Activated T-cell treated with anti-CD3 and anti-CD28 coated beads, Interleukin-2, amount 50 U/mL, for 72 hours (primary cell): ENCODE measurements at regions not wholly inside any gene's neighbourhood (a gene's known extent, or its start where the extent isn't known, plus 50 kb on each side); places are given as distances from the start of the nearest gene placed in this dataset.

Source experiments
- ATAC-seq, 2 donors: fragments of 150-1000 bp; cut with Tn5 transposase; replicated peaks in 1 of 2; 2 replicates each; pipeline ENCODE4 v1.10.0; 2021; ENCODE audit warnings: moderate library complexity in 2 of 2, mild to moderate bottlenecking in 1 of 2
- DNase-seq, 2 donors: peaks; one replicate each; pipeline ENCODE4 v3.0.0; 2021 to 2022; ENCODE audit warnings: mixed read lengths in 1 of 2
- H3K27ac Mint-ChIP-seq: one replicate; pipeline ENCODE4 v1.8.0; 2022; ENCODE audit warnings: mild to moderate bottlenecking, moderate library complexity, mixed read lengths
- H3K27me3 Mint-ChIP-seq: one replicate; pipeline ENCODE4 v1.8.0; 2022; ENCODE audit warnings: low read depth, mixed read lengths
- H3K36me3 Mint-ChIP-seq, 2 donors: one replicate each; pipeline ENCODE4 v1.8.0; 2022; ENCODE audit warnings: mixed read lengths in 2 of 2, mild to moderate bottlenecking in 1 of 2; ENCODE audit not compliant: insufficient read depth in 2 of 2
- H3K4me1 Mint-ChIP-seq: one replicate; pipeline ENCODE4 v1.8.0; 2022; ENCODE audit warnings: low read depth, mixed read lengths
- H3K4me3 Mint-ChIP-seq, 2 donors: one replicate each; pipeline ENCODE4 v1.8.0; 2022; ENCODE audit warnings: mild to moderate bottlenecking in 2 of 2, mixed read lengths in 2 of 2, moderate library complexity in 2 of 2
- H3K9me3 Mint-ChIP-seq, 2 donors: one replicate each; pipeline ENCODE4 v1.8.0; 2022; ENCODE audit warnings: mixed read lengths in 2 of 2

DNA sequence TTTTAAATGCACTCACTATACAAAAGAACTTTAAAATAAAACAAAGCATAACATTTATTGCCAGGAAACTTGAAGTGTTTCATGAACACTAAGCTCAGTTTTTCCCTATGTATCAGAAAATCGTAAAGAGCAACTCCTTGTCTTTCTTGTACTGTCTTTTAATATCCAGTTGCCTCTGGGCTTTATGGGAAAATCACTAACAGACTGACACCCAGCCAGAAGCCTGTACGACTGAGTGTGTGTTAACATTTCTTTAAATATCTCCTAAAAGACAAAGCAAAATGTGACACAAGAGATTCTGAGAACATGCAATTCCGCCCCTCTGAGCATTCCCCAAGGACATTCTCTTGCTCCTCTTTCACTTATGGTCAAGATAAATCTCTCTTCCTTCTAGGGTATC is 347.5 kb upstream of the DPYD start:
- ATAC-seq (no peak), DNase-seq (no peak)
- no peaks in the 10 kb centered on the region for H3K9me3 Mint-ChIP-seq
- H3K27me3 Mint-ChIP-seq, result no peaks in the 10 kb centered on the region
- no peak overlapping the region for H3K4me3 Mint-ChIP-seq
- H3K27ac Mint-ChIP-seq, result no peak overlapping the region
- no peaks in the 10 kb centered on the region for H3K4me1 Mint-ChIP-seq
- H3K36me3 Mint-ChIP-seq, result no peaks in the 10 kb centered on the region

DNA sequence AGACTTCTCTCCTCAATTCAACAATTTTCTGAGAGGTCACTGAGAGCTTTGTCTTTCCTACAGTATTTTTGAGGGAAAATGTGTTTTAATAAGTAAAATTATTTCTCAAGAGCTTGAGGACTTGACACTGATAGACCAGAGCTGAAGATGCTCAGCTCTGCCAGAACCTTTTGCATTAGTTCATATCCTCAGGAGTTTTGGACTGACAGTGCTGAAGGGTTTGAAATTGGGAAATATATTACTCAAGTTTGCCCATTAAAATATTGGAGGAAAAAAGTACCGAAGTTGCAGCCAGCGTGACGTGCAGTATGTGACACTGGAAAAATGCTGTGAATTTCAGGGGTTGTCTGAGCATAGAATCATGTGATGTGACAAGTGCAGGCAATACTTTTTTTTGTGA is 346.6 kb upstream of the DPYD start:
- Mint-ChIP-seq H3K27ac (no peak overlapping the region), H3K4me1 (no peaks in the 10 kb centered on the region), H3K9me3 (no peaks in the 10 kb centered on the region), H3K36me3 (no peaks in the 10 kb centered on the region), H3K27me3 (no peaks in the 10 kb centered on the region), H3K4me3 (no peak overlapping the region)
- no peak for DNase-seq
- no peak for ATAC-seq

DNA sequence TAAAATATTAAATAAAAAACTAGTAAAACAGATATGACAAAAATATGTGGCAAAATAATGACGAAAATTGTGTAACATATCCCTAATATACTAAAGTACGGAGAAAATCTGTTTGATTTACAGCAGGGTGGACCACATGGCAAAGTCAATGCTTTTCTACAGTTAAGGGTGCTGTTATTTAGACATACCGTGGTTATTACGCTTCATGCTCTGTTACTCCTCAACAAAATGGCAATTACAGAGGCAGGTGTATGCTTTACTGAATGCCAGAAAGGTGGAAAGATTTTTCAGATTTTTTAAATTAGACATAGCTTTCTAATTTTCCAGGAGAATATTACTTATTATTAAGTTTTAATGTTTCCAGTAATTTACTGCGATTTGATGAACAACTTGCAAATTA is 343.9 kb upstream of the DPYD start:
- no peaks in the 10 kb centered on the region for H3K36me3 Mint-ChIP-seq
- no peaks in the 10 kb centered on the region for H3K4me1 Mint-ChIP-seq
- no peak overlapping the region for H3K4me3 Mint-ChIP-seq
- no peaks in the 10 kb centered on the region for H3K9me3 Mint-ChIP-seq
- no peak overlapping the region for H3K27ac Mint-ChIP-seq
- ATAC-seq, result no peak
- no peaks in the 10 kb centered on the region for H3K27me3 Mint-ChIP-seq
- no peak for DNase-seq

DNA sequence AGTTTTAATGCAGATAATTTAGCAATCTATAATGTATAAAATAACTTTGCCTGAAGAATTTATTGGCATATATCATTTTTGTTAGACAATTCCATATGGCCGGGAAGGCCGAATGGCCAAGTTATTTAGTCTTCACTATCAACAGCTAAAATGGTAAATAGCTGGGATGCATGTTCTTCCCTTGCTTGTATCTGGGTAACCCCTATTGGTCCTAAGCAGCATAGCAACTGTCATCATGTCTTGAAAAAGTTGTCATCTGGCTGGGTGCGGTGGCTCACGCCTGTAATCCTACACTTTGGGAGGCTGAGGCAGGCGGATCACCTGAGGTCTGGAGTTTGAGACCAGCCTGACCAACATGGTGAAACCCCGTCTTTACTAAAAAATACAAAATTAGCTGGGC is 340.0 kb upstream of the DPYD start:
- DNase-seq (no peak), ATAC-seq (no peak)
- no peak overlapping the region for H3K4me3 Mint-ChIP-seq
- H3K27ac Mint-ChIP-seq, result no peak overlapping the region
- no peaks in the 10 kb centered on the region for H3K4me1 Mint-ChIP-seq
- H3K36me3 Mint-ChIP-seq, result no peaks in the 10 kb centered on the region
- H3K27me3 Mint-ChIP-seq, result no peaks in the 10 kb centered on the region
- peaks cover 0 to 3% of the 10 kb centered on the region in 2 donors for H3K9me3 Mint-ChIP-seq

DNA sequence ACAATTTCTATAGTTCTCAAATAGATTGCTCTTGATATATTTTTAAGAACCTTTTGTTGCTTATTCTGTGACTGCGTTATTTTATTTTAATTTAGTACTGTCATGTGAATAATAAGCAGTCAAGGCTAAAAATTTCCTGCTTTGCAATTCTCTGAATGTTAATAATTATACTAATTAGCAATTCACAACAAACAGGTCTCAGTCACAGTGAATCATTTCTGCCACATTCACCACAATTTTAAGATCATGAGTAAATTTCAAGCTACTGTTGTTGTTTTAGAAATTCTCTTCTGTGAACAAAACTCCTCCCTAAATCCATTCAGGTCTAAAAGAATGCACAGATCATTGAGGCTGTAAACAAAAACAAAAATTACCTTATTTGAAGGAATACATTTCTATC is 339.6 kb upstream of the DPYD start:
- no peak overlapping the region for H3K4me3 Mint-ChIP-seq
- no peak overlapping the region for H3K27ac Mint-ChIP-seq
- no peaks in the 10 kb centered on the region for H3K4me1 Mint-ChIP-seq

DNA sequence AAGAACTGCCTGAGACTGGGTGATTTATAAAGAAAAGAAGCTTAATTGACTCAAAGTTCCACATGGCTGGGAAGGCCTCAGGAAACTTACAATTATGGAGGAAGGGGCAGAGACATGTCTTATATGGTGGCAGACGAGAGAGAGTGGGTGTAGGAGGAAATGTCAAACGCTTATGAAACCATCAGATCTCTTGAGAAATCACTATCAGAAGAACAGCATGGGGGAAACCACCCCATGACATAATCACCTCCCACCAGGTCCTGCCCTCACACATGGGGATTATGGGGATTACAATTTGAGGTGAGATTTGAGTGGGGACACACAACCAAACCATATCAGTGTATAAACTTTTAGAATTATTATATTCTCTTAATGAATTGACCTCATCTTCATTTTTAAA is 335.9 kb upstream of the DPYD start:
- Mint-ChIP-seq H3K4me1 (no peaks in the 10 kb centered on the region), H3K4me3 (no peak overlapping the region), H3K27me3 (no peaks in the 10 kb centered on the region), H3K9me3 (peaks cover 0 to 3% of the 10 kb centered on the region in 2 donors), H3K27ac (no peak overlapping the region), H3K36me3 (no peaks in the 10 kb centered on the region)
- no peak for DNase-seq
- no peak for ATAC-seq

More for the DNA sequence above, 339.6 kb upstream of the DPYD start:
- H3K27me3 Mint-ChIP-seq, result no peaks in the 10 kb centered on the region
- H3K36me3 Mint-ChIP-seq, result no peaks in the 10 kb centered on the region
- no peak for ATAC-seq
- H3K9me3 Mint-ChIP-seq, result peaks cover 0 to 3% of the 10 kb centered on the region in 2 donors
- DNase-seq, result no peak

DNA sequence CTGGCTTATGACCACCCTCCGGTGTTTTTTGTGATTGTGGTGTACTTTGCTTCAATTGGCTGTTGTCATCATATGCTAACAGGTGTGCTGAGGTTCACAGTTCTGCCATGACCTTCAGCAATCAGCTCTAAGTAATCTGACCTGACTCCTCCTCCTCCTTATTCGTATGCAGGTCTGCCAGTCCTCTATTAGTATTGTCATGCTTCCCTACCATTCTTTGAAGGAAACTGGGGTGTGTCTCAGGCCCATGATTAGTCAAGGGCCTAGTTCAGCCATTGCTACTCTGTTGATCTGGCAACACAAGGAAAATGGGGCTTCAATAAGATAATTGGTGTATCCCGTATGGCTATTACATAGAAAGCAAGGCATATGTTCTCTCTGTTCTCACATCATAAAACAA is 332.3 kb upstream of the DPYD start:
- Mint-ChIP-seq H3K36me3 (no peaks in the 10 kb centered on the region), H3K9me3 (peaks cover 0 to 4% of the 10 kb centered on the region in 2 donors), H3K27ac (no peak overlapping the region), H3K4me1 (no peaks in the 10 kb centered on the region), H3K27me3 (no peaks in the 10 kb centered on the region), H3K4me3 (no peak overlapping the region)
- no peak for ATAC-seq
- DNase-seq, result no peak

DNA sequence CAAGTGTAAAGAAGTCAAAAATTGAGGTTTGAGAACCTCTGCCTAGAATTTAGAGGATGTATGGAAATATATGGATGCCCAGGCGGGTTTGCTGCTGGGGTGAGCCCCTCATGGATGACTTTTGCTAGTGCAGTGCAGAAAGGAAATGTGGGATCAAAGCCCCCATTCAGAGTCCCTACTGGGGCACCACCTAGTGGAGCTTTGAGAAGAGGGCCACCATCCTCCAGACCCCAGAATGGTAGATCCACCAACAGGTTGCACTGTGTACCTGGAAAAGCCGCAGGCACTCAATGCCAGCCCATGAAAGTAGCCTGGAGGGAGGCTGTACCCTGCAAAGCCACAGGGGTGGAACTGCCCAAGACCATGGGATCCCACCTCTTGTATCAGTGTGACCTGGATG is 330.7 kb upstream of the DPYD start:
- Mint-ChIP-seq H3K36me3 (no peaks in the 10 kb centered on the region), H3K9me3 (peaks cover 0 to 2% of the 10 kb centered on the region in 2 donors), H3K4me1 (no peaks in the 10 kb centered on the region), H3K27ac (no peak overlapping the region), H3K4me3 (no peak overlapping the region), H3K27me3 (no peaks in the 10 kb centered on the region)
- no peak for ATAC-seq
- no peak for DNase-seq

DNA sequence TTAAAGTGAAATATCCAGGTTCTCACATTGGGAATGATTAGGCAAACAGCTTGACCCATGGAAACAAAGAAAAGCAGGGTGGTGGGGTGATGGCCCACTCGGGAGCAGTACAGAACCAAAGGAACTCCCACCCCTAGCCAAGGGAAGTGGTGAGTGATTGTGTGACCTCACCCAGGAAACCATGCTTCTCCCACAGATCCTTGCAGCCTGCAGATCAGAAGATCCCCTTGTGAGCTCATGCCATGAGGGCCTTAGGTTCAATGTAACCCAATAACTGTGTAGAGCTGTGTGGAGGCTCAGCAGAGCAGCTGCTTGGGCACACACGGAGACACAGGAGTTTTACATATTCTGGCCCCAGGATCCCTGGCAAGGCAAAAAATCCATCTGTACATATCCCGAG is 311.8 kb upstream of the DPYD start:
- H3K27me3 Mint-ChIP-seq, result no peaks in the 10 kb centered on the region
- H3K4me3 Mint-ChIP-seq, result no peak overlapping the region
- H3K9me3 Mint-ChIP-seq, result peaks cover 14 to 17% of the 10 kb centered on the region in 2 donors
- DNase-seq, result no peak
- no peak overlapping the region for H3K27ac Mint-ChIP-seq
- peaks cover 3 to 4% of the 10 kb centered on the region in 2 donors for H3K36me3 Mint-ChIP-seq
- no peak for ATAC-seq
- no peaks in the 10 kb centered on the region for H3K4me1 Mint-ChIP-seq

DNA sequence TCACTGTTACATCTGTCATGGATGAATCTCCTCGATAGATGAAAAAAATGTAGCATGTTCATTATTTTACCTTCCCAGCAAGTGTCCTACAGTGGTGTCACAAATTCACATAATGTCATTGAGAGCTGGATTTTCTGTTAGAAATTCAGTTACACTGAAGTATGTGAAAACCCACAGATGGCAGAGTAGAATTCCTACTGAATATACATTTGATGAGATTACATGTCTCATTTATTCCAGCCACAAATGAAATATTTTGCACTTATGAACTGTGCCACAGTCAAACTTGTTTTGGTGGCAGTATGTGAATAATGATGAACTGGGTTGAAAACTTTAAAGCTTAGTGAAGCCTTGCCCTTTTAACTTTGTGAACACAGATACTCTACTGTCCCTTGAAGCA is 301.9 kb upstream of the DPYD start:
- DNase-seq (no peak), ATAC-seq (no peak)
- Mint-ChIP-seq H3K9me3 (peaks cover 0 to 1% of the 10 kb centered on the region in 2 donors), H3K27me3 (no peaks in the 10 kb centered on the region), H3K4me1 (no peaks in the 10 kb centered on the region), H3K4me3 (no peak overlapping the region), H3K27ac (no peak overlapping the region), H3K36me3 (no peaks in the 10 kb centered on the region)

DNA sequence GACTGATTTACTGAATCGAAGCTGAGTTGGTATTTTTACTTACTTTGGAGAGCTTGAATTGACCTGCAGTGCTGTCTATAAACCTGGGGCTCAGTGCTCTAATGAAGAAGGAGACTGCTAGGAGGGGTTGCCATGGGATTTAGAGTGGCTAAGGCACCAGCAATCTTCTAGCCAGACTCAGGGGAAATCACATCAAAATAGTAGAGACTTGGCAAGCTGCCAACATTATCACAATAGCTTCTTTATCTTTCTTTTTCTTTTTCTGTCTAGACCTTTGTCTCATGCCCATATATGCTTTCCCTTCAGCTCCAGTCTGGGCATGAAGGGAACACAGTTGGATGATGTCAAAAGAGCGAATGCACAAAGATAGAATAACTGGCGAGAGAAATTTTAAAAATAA is 301.1 kb upstream of the DPYD start:
- DNase-seq (no peak), ATAC-seq (no peak)
- no peaks in the 10 kb centered on the region for H3K9me3 Mint-ChIP-seq
- H3K4me3 Mint-ChIP-seq, result no peak overlapping the region
- no peaks in the 10 kb centered on the region for H3K36me3 Mint-ChIP-seq
- H3K27me3 Mint-ChIP-seq, result no peaks in the 10 kb centered on the region
- no peak overlapping the region for H3K27ac Mint-ChIP-seq
- no peaks in the 10 kb centered on the region for H3K4me1 Mint-ChIP-seq

DNA sequence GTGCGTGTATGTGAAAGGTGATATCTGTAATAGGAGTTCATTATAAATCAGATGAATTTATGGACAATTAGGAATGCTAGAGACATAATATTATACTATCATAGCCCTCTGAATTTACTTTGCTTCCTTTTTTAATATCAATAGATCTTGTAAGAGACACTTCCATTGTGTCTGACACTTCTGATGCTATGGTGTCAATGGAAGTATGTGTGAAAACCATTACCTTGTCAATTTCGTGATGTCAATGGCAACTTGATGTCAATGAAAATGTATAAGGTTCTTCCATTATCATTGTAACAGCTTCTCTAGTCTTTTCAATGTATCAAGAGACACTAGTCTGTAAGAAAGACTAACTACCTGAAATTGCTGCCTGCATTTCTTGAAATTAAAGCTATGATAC is 296.8 kb upstream of the DPYD start:
- H3K4me1 Mint-ChIP-seq, result no peaks in the 10 kb centered on the region
- H3K27me3 Mint-ChIP-seq, result no peaks in the 10 kb centered on the region
- H3K27ac Mint-ChIP-seq, result peak overlapping the region; percentile 12
- H3K36me3 Mint-ChIP-seq, result no peaks in the 10 kb centered on the region
- DNase-seq (no peak), ATAC-seq (no peak)
- H3K4me3 Mint-ChIP-seq, result no peak overlapping the region
- H3K9me3 Mint-ChIP-seq, result peaks cover 3 to 4% of the 10 kb centered on the region in 2 donors

DNA sequence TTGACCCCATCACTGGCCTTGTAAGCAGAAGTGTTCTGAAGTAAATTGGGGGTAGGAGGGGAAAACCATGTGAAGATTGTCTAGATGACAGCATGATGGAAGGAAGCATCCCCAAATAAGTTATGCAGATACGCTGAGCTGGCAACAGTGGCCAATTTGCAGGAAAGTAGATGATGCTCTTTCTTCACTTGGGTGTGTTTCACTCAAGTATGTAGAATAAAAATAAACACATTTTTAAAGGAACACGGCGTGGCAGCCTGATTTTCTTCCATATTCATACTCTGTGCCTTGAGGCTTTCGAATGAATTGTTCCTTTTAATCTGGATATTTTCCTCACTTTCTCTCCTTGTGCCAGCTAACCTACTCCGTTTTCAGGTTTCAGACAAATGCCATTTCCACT is 295.5 kb upstream of the DPYD start:
- Mint-ChIP-seq H3K4me3 (no peak overlapping the region), H3K4me1 (no peaks in the 10 kb centered on the region), H3K27ac (no peak overlapping the region), H3K9me3 (peaks cover 3 to 4% of the 10 kb centered on the region in 2 donors), H3K36me3 (no peaks in the 10 kb centered on the region), H3K27me3 (no peaks in the 10 kb centered on the region)
- ATAC-seq (no peak), DNase-seq (no peak)

DNA sequence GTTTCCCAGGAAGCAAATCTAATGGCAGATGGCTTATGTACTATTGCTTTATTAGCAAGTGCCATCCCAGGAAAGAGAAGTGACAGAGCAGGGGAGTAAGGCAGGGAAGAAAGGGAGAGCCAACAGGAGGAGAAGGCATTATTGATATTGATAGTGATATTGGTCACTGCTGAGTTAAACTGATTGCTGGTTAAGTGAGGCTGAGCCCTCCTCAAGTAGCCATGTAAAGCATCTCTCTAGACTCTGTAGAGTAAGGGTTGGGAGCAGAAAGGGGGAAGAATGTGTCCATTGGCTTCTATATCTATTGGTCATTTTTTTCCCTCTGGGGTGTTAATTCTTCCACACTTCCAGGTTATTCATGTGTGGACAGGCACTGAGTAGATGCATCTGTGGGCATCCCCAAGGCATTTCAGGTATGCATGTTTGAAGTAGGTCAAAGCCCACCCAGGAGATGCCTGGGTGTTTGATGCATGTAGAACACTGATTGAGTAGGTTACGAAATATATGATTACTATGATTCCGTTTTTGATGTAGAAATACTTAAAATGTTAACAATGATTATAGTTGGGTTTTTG is 290.5 kb upstream of the DPYD start:
- ATAC-seq, result no peak
- Mint-ChIP-seq H3K27ac (no peak overlapping the region), H3K9me3 (peaks cover 3 to 4% of the 10 kb centered on the region in 2 donors), H3K4me3 (no peak overlapping the region), H3K36me3 (no peaks in the 10 kb centered on the region), H3K27me3 (no peaks in the 10 kb centered on the region), H3K4me1 (no peaks in the 10 kb centered on the region)
- no peak for DNase-seq
